DOHH2 (cell line): ENCODE measurements at regions not wholly inside any gene's neighbourhood (a gene's known extent, or its start where the extent isn't known, plus 50 kb on each side); places are given as distances from the start of the nearest gene placed in this dataset.

Source experiments
- H3F3A ChIP-seq: fragments of 200-600 bp; sonication (generic), shearing (Covaris generic); 2 replicates; pipeline ENCODE4 v1.6.0; 2016; ENCODE audit warnings: antibody characterized with exemption, mild to moderate bottlenecking; ENCODE audit not compliant: control insufficient read depth, insufficient read depth
- H3K27ac ChIP-seq: fragments of 200-600 bp; sonication (generic); 2 replicates; pipeline ENCODE4 v1.5.1; 2014; ENCODE audit warnings: low read depth, mild to moderate bottlenecking, low read length, moderate library complexity
- H3K27me3 ChIP-seq: fragments of 200-600 bp; sonication (generic); 2 replicates; pipeline ENCODE4 v1.6.1; 2014; ENCODE audit warnings: mild to moderate bottlenecking, low read length, mixed read lengths; ENCODE audit not compliant: control insufficient read depth
- H3K36me3 ChIP-seq: fragments of 200-600 bp; sonication (generic); 2 replicates; pipeline ENCODE4 v1.6.1; 2014; ENCODE audit warnings: mild to moderate bottlenecking, low read length, moderate library complexity, mixed read lengths; ENCODE audit not compliant: control insufficient read depth
- H3K4me1 ChIP-seq: fragments of 200-600 bp; sonication (generic); 2 replicates; pipeline ENCODE4 v1.6.1; 2014; ENCODE audit warnings: mild to moderate bottlenecking, low read length, mixed read lengths; ENCODE audit not compliant: control insufficient read depth
- H3K4me2 ChIP-seq: fragments of 200-600 bp; sonication (generic); 2 replicates; pipeline ENCODE4 v1.6.0; 2014; ENCODE audit warnings: mild to moderate bottlenecking, low read length, moderate library complexity
- H3K4me3 ChIP-seq: fragments of 200-600 bp; sonication (generic); 2 replicates; pipeline ENCODE4 v1.5.1; 2014; ENCODE audit warnings: mild to moderate bottlenecking, low read length, mixed read lengths
- H3K79me2 ChIP-seq: fragments of 200-600 bp; sonication (generic); 2 replicates; pipeline ENCODE4 v1.6.1; 2014; ENCODE audit warnings: mild to moderate bottlenecking, low read length, mixed read lengths; ENCODE audit not compliant: control insufficient read depth
- H3K9me2 ChIP-seq: fragments of 200-600 bp; sonication (generic); replicated peaks from 2 replicates; pipeline ENCODE4 v1.6.1; 2014; ENCODE audit warnings: mild to moderate bottlenecking, low read length, mixed read lengths; ENCODE audit not compliant: control insufficient read depth
- H3K9me3 ChIP-seq: fragments of 200-600 bp; sonication (generic); 2 replicates; pipeline ENCODE4 v1.6.1; 2014; ENCODE audit warnings: antibody characterized with exemption, low read length, mixed read lengths; ENCODE audit not compliant: control insufficient read depth, insufficient read depth
- H4K20me1 ChIP-seq: fragments of 200-600 bp; sonication (generic); 2 replicates; pipeline ENCODE4 v1.6.0; 2014; ENCODE audit warnings: low read depth, mild to moderate bottlenecking, antibody characterized with exemption, low read length, moderate library complexity; ENCODE audit not compliant: control insufficient read depth, insufficient read depth
- EZH2phosphoT487 ChIP-seq: fragments of 200-600 bp; sonication (generic); IDR thresholded peaks from 2 replicates; pipeline ENCODE4 v1.6.1; 2017; ENCODE audit warnings: borderline replicate concordance, mild to moderate bottlenecking, antibody characterized with exemption, low read length, moderate library complexity, mixed read lengths
- TF ChIP-seq, protein P1 (sequence below): fragments of 200-600 bp; sonication (generic); IDR thresholded peaks from one replicate; pipeline ENCODE4 v1.5.1; 2014; ENCODE audit warnings: antibody characterized with exemption, mild to moderate bottlenecking, low read depth, low read length; ENCODE audit not compliant: poor library complexity, severe bottlenecking

- Histone ChIP-seq H4K20me1 (no peaks in the 10 kb centered on the region), H3K36me3 (no peaks in the 10 kb centered on the region), H3K4me2 (no peak overlapping the region), H3K9me2 (no peaks in the 10 kb centered on the region), H3K27ac (no peak overlapping the region), H3F3A (no peaks in the 10 kb centered on the region), H3K79me2 (no peaks in the 10 kb centered on the region), H3K9me3 (no peaks in the 10 kb centered on the region), H3K4me3 (no peak overlapping the region), H3K4me1 (0 out of 2 replicates have a peak, but pooled peaks cover 2% of the 10 kb centered on the region), H3K27me3 (no peaks in the 10 kb centered on the region)
- TF ChIP-seq EZH2phosphoT487: no peak
- TF ChIP-seq, protein P1, sequence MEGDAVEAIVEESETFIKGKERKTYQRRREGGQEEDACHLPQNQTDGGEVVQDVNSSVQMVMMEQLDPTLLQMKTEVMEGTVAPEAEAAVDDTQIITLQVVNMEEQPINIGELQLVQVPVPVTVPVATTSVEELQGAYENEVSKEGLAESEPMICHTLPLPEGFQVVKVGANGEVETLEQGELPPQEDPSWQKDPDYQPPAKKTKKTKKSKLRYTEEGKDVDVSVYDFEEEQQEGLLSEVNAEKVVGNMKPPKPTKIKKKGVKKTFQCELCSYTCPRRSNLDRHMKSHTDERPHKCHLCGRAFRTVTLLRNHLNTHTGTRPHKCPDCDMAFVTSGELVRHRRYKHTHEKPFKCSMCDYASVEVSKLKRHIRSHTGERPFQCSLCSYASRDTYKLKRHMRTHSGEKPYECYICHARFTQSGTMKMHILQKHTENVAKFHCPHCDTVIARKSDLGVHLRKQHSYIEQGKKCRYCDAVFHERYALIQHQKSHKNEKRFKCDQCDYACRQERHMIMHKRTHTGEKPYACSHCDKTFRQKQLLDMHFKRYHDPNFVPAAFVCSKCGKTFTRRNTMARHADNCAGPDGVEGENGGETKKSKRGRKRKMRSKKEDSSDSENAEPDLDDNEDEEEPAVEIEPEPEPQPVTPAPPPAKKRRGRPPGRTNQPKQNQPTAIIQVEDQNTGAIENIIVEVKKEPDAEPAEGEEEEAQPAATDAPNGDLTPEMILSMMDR: no peak
Measured at GRCh38 chr12:92010368-92010767, 135.3 kb downstream of the BTG1 start.

- H3K9me3 ChIP-seq: no peaks in the 10 kb centered on the region
- H3K4me1 ChIP-seq: 0 out of 2 replicates have a peak, but pooled peaks cover 2% of the 10 kb centered on the region
Measured at GRCh38 chr12:92008345-92008744, 137.3 kb downstream of the BTG1 start.

DNA sequence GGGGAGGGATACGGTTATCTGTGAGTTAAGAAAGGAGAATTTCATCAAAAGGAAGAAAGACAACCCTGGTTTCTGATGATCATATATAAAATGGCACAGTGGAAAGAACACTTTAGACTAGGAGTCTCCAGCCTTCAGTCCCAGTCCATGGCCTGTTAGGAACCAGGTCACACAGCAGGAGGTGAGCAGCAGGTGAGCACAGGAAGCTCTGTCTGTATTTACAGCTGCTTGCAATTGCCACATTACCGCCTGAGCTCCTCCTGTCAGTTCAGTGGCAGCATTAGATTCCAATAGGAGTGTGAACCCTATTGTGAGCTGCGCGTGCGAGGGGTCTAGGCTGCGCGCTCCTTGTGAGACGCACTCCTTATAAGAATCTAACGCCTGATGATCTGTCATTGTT is 137.9 kb downstream of the BTG1 start:
- Histone ChIP-seq H3K27me3 (no peaks in the 10 kb centered on the region), H3K4me3 (no peak overlapping the region), H3K4me2 (no peak overlapping the region), H3K4me1 (0 out of 2 replicates have a peak, but pooled peaks cover 2% of the 10 kb centered on the region), H3K79me2 (no peaks in the 10 kb centered on the region), H3K9me2 (no peaks in the 10 kb centered on the region), H3K36me3 (no peaks in the 10 kb centered on the region), H4K20me1 (no peaks in the 10 kb centered on the region), H3K27ac (no peak overlapping the region), H3K9me3 (no peaks in the 10 kb centered on the region), H3F3A (no peaks in the 10 kb centered on the region)
- TF ChIP-seq, protein P1: no peak
- TF ChIP-seq EZH2phosphoT487: no peak

More at GRCh38 chr12:92008345-92008744, 137.3 kb downstream of the BTG1 start:
- Histone ChIP-seq H3K36me3 (no peaks in the 10 kb centered on the region), H4K20me1 (no peaks in the 10 kb centered on the region), H3K27ac (no peak overlapping the region), H3F3A (no peaks in the 10 kb centered on the region), H3K9me2 (no peaks in the 10 kb centered on the region), H3K79me2 (no peaks in the 10 kb centered on the region), H3K27me3 (no peaks in the 10 kb centered on the region), H3K4me2 (no peak overlapping the region), H3K4me3 (no peak overlapping the region)
- no peak for TF ChIP-seq EZH2phosphoT487
- TF ChIP-seq, protein P1: no peak
